HepG2 (cell line): ENCODE measurements at regions not wholly inside any gene's neighbourhood (a gene's known extent, or its start where the extent isn't known, plus 50 kb on each side); places are given as distances from the start of the nearest gene placed in this dataset.

ENCODE experiments used
- ATAC-seq: fragments of 200-7000 bp; cut with Tn5 transposase; 3 replicates; pipeline ENCODE4 v1.9.1; 2020; ENCODE audit warnings: mild to moderate bottlenecking, moderate library complexity
- BruUV-seq: library from RNA; stranded (reverse); fragments of 400-500 nt; replicated peaks from 2 replicates; lab custom pipeline; 2021; lab: Mats Ljungman, UMichigan
- CTCF ChIA-PET: fragments of 300-600 bp; formaldehyde crosslinking; extraction: SDS; loops from one replicate; lab custom pipeline; 2021; ENCODE audit warnings: low total read pairs, inconsistent platforms, low intra/inter-chr PET ratio; lab: Yijun Ruan, JAX
- POLR2A ChIA-PET: fragments of 350-600 bp; sonication (Branson Sonifier 250); formaldehyde crosslinking; loops from one replicate; lab custom pipeline; 2020; ENCODE audit warnings: antibody characterized with exemption, inconsistent platforms; lab: Yijun Ruan, JAX
- DNase-seq: peaks from one replicate; pipeline ENCODE4 v3.0.0-alpha.2; 2015; ENCODE audit warnings: low spot score
- FAIRE-seq: peaks from 3 replicates; lab custom pipeline; 2011; peaks lifted over from hg19 to GRCh38; lab: Jason Lieb, UNC
- H2AFZ ChIP-seq: one replicate; pipeline ENCODE4 v1.6.1; 2011; ENCODE audit warnings: low read length, inconsistent platforms
- H3K27ac ChIP-seq: fragments of 300-600 bp; 3 replicates; pipeline ENCODE4 v1.8.0; 2011; ENCODE audit warnings: mixed run types, mild to moderate bottlenecking, mixed read lengths, low read length, inconsistent platforms; ENCODE audit not compliant: insufficient read depth; ENCODE audit errors: extremely low read length
- H3K27me3 ChIP-seq, 2 experiments: fragments of 200-600 bp in 1 of 2; 2 replicates in 1 of 2; 3 replicates in 1 of 2; pipeline versions ENCODE4 v1.6.0 to v1.8.0; 2011; ENCODE audit warnings: low read length in 2 of 2, mild to moderate bottlenecking in 2 of 2, moderate library complexity in 2 of 2, inconsistent platforms in 1 of 2; ENCODE audit not compliant: insufficient read depth in 2 of 2, control insufficient read depth in 1 of 2
- H3K36me3 ChIP-seq, 2 experiments: fragments of 200-600 bp in 1 of 2; replicated peaks in 1 of 2; 2 replicates in 1 of 2; 3 replicates in 1 of 2; pipeline versions ENCODE4 v1.5.1 to v1.8.0; 2011; ENCODE audit warnings: low read length in 2 of 2, inconsistent platforms in 1 of 2; ENCODE audit not compliant: insufficient read depth in 2 of 2, control insufficient read depth in 1 of 2
- H3K4me1 ChIP-seq: 2 replicates; pipeline ENCODE4 v1.5.1; 2012; ENCODE audit warnings: low read length, inconsistent platforms; ENCODE audit not compliant: insufficient read depth
- H3K4me2 ChIP-seq: 2 replicates; pipeline ENCODE4 v1.6.0; 2011; ENCODE audit warnings: low read depth, low read length, inconsistent platforms
- H3K4me3 ChIP-seq, 3 experiments: fragments of 200-600 bp in 1 of 3; sonication (generic), shearing (Covaris generic) in 1 of 3; replicated peaks in 1 of 3; 2 replicates each; pipeline ENCODE4 v1.5.1; 2011 to 2016; ENCODE audit warnings: low read length in 3 of 3, inconsistent platforms in 2 of 3, low read depth in 2 of 3, mild to moderate bottlenecking in 2 of 3, control low read depth in 1 of 3, mixed read lengths in 1 of 3; ENCODE audit not compliant: insufficient read depth in 1 of 3
- H3K79me2 ChIP-seq: one replicate; pipeline ENCODE4 v1.6.1; 2011; ENCODE audit warnings: low read length, inconsistent platforms; ENCODE audit not compliant: insufficient read depth
- H3K9ac ChIP-seq: 2 replicates; pipeline ENCODE4 v1.6.0; 2011; ENCODE audit warnings: mild to moderate bottlenecking, low read depth, low read length, inconsistent platforms; ENCODE audit not compliant: insufficient read depth
- H3K9me3 ChIP-seq: 2 replicates; pipeline ENCODE4 v1.5.1; 2012; ENCODE audit warnings: mild to moderate bottlenecking, low read length
- H4K20me1 ChIP-seq: 2 replicates; pipeline ENCODE4 v1.6.0; 2011; ENCODE audit warnings: inconsistent platforms, mild to moderate bottlenecking, low read length, moderate library complexity; ENCODE audit not compliant: insufficient read depth
- ARHGAP35 ChIP-seq: sonication (generic); formaldehyde crosslinking; IDR thresholded peaks from 2 replicates; pipeline ENCODE4 v1.9.0; 2022; ENCODE audit warnings: mild to moderate bottlenecking, inconsistent platforms, moderate library complexity, missing genetic modification reagents, borderline replicate concordance
- HINFP ChIP-seq: sonication (generic); formaldehyde crosslinking; IDR thresholded peaks from 2 replicates; pipeline ENCODE4 v1.4.0; 2020; ENCODE audit warnings: low read depth, mild to moderate bottlenecking, missing genetic modification reagents
- KDM4B ChIP-seq: sonication (generic); formaldehyde crosslinking; IDR thresholded peaks from 2 replicates; pipeline ENCODE4 v1.4.0; 2020; ENCODE audit warnings: missing genetic modification reagents
- MED1 ChIP-seq: sonication (generic); formaldehyde crosslinking; IDR thresholded peaks from 2 replicates; pipeline ENCODE4 v1.4.0; 2020; ENCODE audit warnings: missing genetic modification reagents
- PAWR ChIP-seq: sonication (generic); formaldehyde crosslinking; IDR thresholded peaks from 2 replicates; pipeline ENCODE4 v1.4.0; 2020; ENCODE audit warnings: missing genetic modification reagents, mild to moderate bottlenecking, borderline replicate concordance
- PLSCR1 ChIP-seq: sonication (generic); formaldehyde crosslinking; IDR thresholded peaks from 2 replicates; pipeline ENCODE4 v1.5.0; 2020; ENCODE audit warnings: missing genetic modification reagents, mild to moderate bottlenecking, borderline replicate concordance
- POLR2A ChIP-seq, 2 experiments: IDR thresholded peaks; 2 replicates each; pipeline ENCODE4 v1.6.1; 2011; ENCODE audit warnings: low read depth in 2 of 2, low read length in 2 of 2, mild to moderate bottlenecking in 1 of 2, moderate library complexity in 1 of 2; ENCODE audit not compliant: insufficient read depth in 1 of 2
- SRSF9 ChIP-seq: fragments of 200-400 bp; formaldehyde crosslinking; IDR thresholded peaks from 2 replicates; pipeline ENCODE4 v1.6.1; 2018; ENCODE audit warnings: borderline replicate concordance, mild to moderate bottlenecking, low read depth, low read length; ENCODE audit not compliant: insufficient read depth, poor library complexity, severe bottlenecking
- ZNF121 ChIP-seq: sonication (generic); formaldehyde crosslinking; IDR thresholded peaks from 2 replicates; pipeline ENCODE4 v1.5.0; 2020; ENCODE audit warnings: mild to moderate bottlenecking, missing genetic modification reagents
- ZNF331 ChIP-seq: sonication (generic); formaldehyde crosslinking; IDR thresholded peaks from 2 replicates; pipeline ENCODE4 v1.4.0; 2020; ENCODE audit warnings: missing genetic modification reagents
- ZNF496 ChIP-seq: sonication (generic); formaldehyde crosslinking; IDR thresholded peaks from 2 replicates; pipeline ENCODE4 v1.8.1; 2023; ENCODE audit warnings: mild to moderate bottlenecking, moderate library complexity, missing genetic modification reagents; ENCODE audit not compliant: insufficient replicate concordance
- ZNF556 ChIP-seq: sonication (generic); formaldehyde crosslinking; IDR thresholded peaks from 2 replicates; pipeline ENCODE4 v1.4.0; 2020; ENCODE audit warnings: mild to moderate bottlenecking, missing genetic modification reagents, borderline replicate concordance
- ZNF709 ChIP-seq: sonication (generic); formaldehyde crosslinking; IDR thresholded peaks from 2 replicates; pipeline ENCODE4 v1.5.0; 2020; ENCODE audit warnings: mild to moderate bottlenecking, missing genetic modification reagents
- WGBS: methylation state at CpG from one replicate; pipeline ENCODE4 v1.1.6; 2017; ENCODE audit warnings: low lambda C conversion rate; 5-methylcytosine and 5-hydroxymethylcytosine counted together
- in situ Hi-C: cut with HindIII; loops from 2 replicates; pipeline ENCODE4 v1.10.0; 2017; ENCODE audit warnings: low pct_unique_long_range_greater_than_20kb; ENCODE audit not compliant: extremely low pct_ligation_motif_present
- intact Hi-C: fragments of 100-400 bp; cut with micrococcal nuclease; formaldehyde crosslinking; loops from one replicate; pipeline ENCODE4 v1.10.0; 2022; ENCODE audit not compliant: unreplicated experiment

GRCh38 chrY:14255965-14256816, 200.2 kb downstream of the VCY1B start:
- no peak for FAIRE-seq
- no TSS peak for BruUV-seq
- H3K27me3 ChIP-seq: no peaks in the 10 kb centered on the region
- 8% methylated on average over 10 of the region's 10 CpGs for WGBS
- H3K4me3 ChIP-seq: no peak overlapping the region
- in situ Hi-C loops: no loop called here
- no peak overlapping the region for H3K27ac ChIP-seq
- no peaks in the 10 kb centered on the region for H4K20me1 ChIP-seq
- H3K79me2 ChIP-seq: no peaks in the 10 kb centered on the region
- H2AFZ ChIP-seq: no peak overlapping the region
- H3K9me3 ChIP-seq: no peaks in the 10 kb centered on the region
- H3K9ac ChIP-seq: no peak overlapping the region
- POLR2A ChIA-PET: no interaction called here
- H3K36me3 ChIP-seq: no peaks in the 10 kb centered on the region
- no peak for TF ChIP-seq ARHGAP35 (CRISPR knock-in tag)
- TF ChIP-seq KDM4B (CRISPR knock-in tag): no peak
- TF ChIP-seq PLSCR1 (CRISPR knock-in tag): no peak
- no peak for TF ChIP-seq POLR2A (IDR thresholded peaks at IDR 0.05; ENCODE audit: insufficient read depth in 1 of 2, low read depth in 2 of 2, low read length in 2 of 2)
- no peak for TF ChIP-seq SRSF9
- TF ChIP-seq PAWR (CRISPR knock-in tag): no peak
- TF ChIP-seq ZNF331 (CRISPR knock-in tag): no peak
- no peak for TF ChIP-seq MED1 (CRISPR knock-in tag)
- TF ChIP-seq HINFP: no peak
- no peak for TF ChIP-seq ZNF121
- no peak for TF ChIP-seq ZNF556 (CRISPR knock-in tag)
- no peak for TF ChIP-seq ZNF496 (CRISPR knock-in tag)
- no peak for TF ChIP-seq ZNF709 (CRISPR knock-in tag)
- intact Hi-C loops: no loop called here
- no peak for DNase-seq
- H3K4me2 ChIP-seq: no peak overlapping the region
- CTCF ChIA-PET: no interaction called here
- no peak for ATAC-seq
- no peaks in the 10 kb centered on the region for H3K4me1 ChIP-seq
